KOPT-K1 (cell line): ENCODE measurements at regions not wholly inside any gene's neighbourhood (a gene's known extent, or its start where the extent isn't known, plus 50 kb on each side); places are given as distances from the start of the nearest gene placed in this dataset.

Source experiments
- H3K27ac ChIP-seq: fragments of 200-600 bp; sonication (generic); 2 replicates; pipeline ENCODE4 v1.5.1; 2016; ENCODE audit warnings: antibody characterized with exemption, mild to moderate bottlenecking, low read depth, low read length; ENCODE audit not compliant: poor library complexity, severe bottlenecking
- H3K36me3 ChIP-seq: fragments of 200-600 bp; sonication (generic); 2 replicates; pipeline ENCODE4 v1.5.1; 2017; ENCODE audit warnings: antibody characterized with exemption, mild to moderate bottlenecking, low read length, moderate library complexity; ENCODE audit not compliant: insufficient read depth
- H3K9me3 ChIP-seq: fragments of 200-600 bp; sonication (generic); 2 replicates; pipeline ENCODE4 v1.5.1; 2017; ENCODE audit warnings: antibody characterized with exemption, low read length, mild to moderate bottlenecking; ENCODE audit not compliant: insufficient read depth, poor library complexity, severe bottlenecking

DNA sequence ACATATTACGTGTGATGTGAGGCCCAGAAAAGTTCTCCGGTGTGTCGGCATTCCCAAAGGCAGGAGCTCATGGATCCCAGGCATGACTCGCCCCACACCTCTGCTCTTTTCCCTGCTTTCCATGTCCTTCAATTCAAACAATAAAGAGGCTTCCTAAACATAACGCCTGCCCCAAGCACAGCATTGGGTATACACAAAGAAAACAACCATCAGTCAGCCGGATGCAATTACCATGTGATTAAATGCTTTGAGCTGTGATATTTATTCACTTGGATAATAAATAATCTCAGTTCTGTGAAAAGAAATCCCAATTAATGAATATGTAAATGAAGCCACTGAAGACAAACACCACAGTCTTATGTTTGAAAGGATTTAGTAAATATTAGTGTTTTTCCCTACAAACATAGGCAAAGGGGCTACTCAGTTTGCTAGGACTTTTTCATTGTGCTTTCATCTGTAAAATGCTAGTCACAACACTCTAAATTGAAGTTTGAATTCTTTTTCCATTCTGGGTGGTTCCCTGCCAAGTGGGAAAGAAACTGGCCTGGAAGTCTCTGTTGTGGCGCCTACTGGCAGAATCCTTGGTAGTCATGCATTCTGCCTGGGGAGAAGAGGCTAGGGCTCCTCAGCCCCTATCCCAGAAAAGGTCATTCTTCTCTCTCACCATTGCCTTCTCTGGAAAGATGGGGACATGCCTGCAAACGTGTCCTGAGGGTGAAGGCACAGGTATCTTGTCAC is 144.7 kb downstream of the COL6A3 start:
- Histone ChIP-seq H3K27ac (no peak overlapping the region), H3K36me3 (no peaks in the 10 kb centered on the region), H3K9me3 (no peaks in the 10 kb centered on the region)

- Histone ChIP-seq H3K27ac (no peak overlapping the region), H3K36me3 (no peaks in the 10 kb centered on the region), H3K9me3 (no peaks in the 10 kb centered on the region)
Observed at GRCh38 chr2:237270520-237270919, 143.4 kb downstream of the COL6A3 start.

- Histone ChIP-seq H3K36me3 (no peaks in the 10 kb centered on the region), H3K27ac (no peak overlapping the region), H3K9me3 (peaks cover 6% of the 10 kb centered on the region)
Observed at GRCh38 chr2:237271698-237272652, 142.0 kb downstream of the COL6A3 start.
